ENCODE measurements at regions not wholly inside any gene's neighbourhood (a gene's known extent, or its start where the extent isn't known, plus 50 kb on each side); places are given as distances from the start of the nearest gene placed in this dataset.
"Not testable (repeated sequence)": the region's sequence is repeated elsewhere in the genome, so short reads cannot be mapped to it uniquely, and the experiment has no call there.

GRCh38 chr7:35968140-35968940, 167.5 kb downstream of the SEPTIN7 start:
- H3K4me1 ChIP-seq (ENCODE audit: insufficient read depth, insufficient read length): no peaks in the 10 kb centered on the region
- no peaks in the 10 kb centered on the region for H3K36me3 ChIP-seq (ENCODE audit: insufficient read depth, insufficient read length, low read length)
- H3K4me3 ChIP-seq (ENCODE audit: insufficient read length, low read depth): no peak overlapping the region
- no peaks in the 10 kb centered on the region for H3K27me3 ChIP-seq (ENCODE audit: insufficient read depth, insufficient read length)
- peaks cover 9% of the 10 kb centered on the region; the same call in 1 of the 2 replicates for H3K9me3 ChIP-seq (ENCODE audit: insufficient read depth, low read length)
- TF ChIP-seq ZNF274 (IDR thresholded peaks at IDR 0.05; ENCODE audit: low read depth, low read length) (no peak), YY1 (IDR thresholded peaks at IDR 0.05; ENCODE audit: insufficient read depth, insufficient read length) (no peak), SUZ12 (IDR thresholded peaks at IDR 0.05; ENCODE audit: extremely low read depth, insufficient read depth, insufficient read length) (no peak)
- DNase-seq (ENCODE audit: low read depth, low spot score): no peak
- H3K9ac ChIP-seq (ENCODE audit: insufficient read length, low read depth): no peak overlapping the region

- Histone ChIP-seq H3K9ac (ENCODE audit: insufficient read length, low read depth) (no peak overlapping the region), H3K4me3 (ENCODE audit: insufficient read length, low read depth) (no peak overlapping the region), H3K4me1 (ENCODE audit: insufficient read depth, insufficient read length) (no peaks in the 10 kb centered on the region), H3K27me3 (ENCODE audit: insufficient read depth, insufficient read length) (no peaks in the 10 kb centered on the region), H3K9me3 (ENCODE audit: insufficient read depth, low read length) (peaks cover 9% of the 10 kb centered on the region; the same call in 1 of the 2 replicates), H3K36me3 (ENCODE audit: insufficient read depth, insufficient read length, low read length) (no peaks in the 10 kb centered on the region)
- DNase-seq (ENCODE audit: low read depth, low spot score): no peak
- no peak for TF ChIP-seq SUZ12 (IDR thresholded peaks at IDR 0.05; ENCODE audit: extremely low read depth, insufficient read depth, insufficient read length)
- no peak for TF ChIP-seq YY1 (IDR thresholded peaks at IDR 0.05; ENCODE audit: insufficient read depth, insufficient read length)
- no peak for TF ChIP-seq ZNF274 (IDR thresholded peaks at IDR 0.05; ENCODE audit: low read depth, low read length)
These were observed 168.2 kb downstream of the SEPTIN7 start for GRCh38 chr7:35969066-35969465.

- Histone ChIP-seq H3K9ac (ENCODE audit: insufficient read length, low read depth) (no peak overlapping the region), H3K36me3 (ENCODE audit: insufficient read depth, insufficient read length, low read length) (no peaks in the 10 kb centered on the region), H3K27me3 (ENCODE audit: insufficient read depth, insufficient read length) (no peaks in the 10 kb centered on the region), H3K4me1 (ENCODE audit: insufficient read depth, insufficient read length) (no peaks in the 10 kb centered on the region), H3K9me3 (ENCODE audit: insufficient read depth, low read length) (peaks cover 9% of the 10 kb centered on the region; the same call in 1 of the 2 replicates), H3K4me3 (ENCODE audit: insufficient read length, low read depth) (no peak overlapping the region)
- DNase-seq (ENCODE audit: low read depth, low spot score): no peak
- TF ChIP-seq ZNF274 (IDR thresholded peaks at IDR 0.05; ENCODE audit: low read depth, low read length): no peak
- no peak for TF ChIP-seq SUZ12 (IDR thresholded peaks at IDR 0.05; ENCODE audit: extremely low read depth, insufficient read depth, insufficient read length)
These were observed 169.6 kb downstream of the SEPTIN7 start for GRCh38 chr7:35970458-35970857.

GRCh38 chr7:35971133-35971891, 170.5 kb downstream of the SEPTIN7 start:
- peaks cover 9% of the 10 kb centered on the region; the same call in 1 of the 2 replicates for H3K9me3 ChIP-seq (ENCODE audit: insufficient read depth, low read length)
- H3K9ac ChIP-seq (ENCODE audit: insufficient read length, low read depth): no peak overlapping the region
- DNase-seq (ENCODE audit: low read depth, low spot score): no peak
- TF ChIP-seq ZNF274 (IDR thresholded peaks at IDR 0.05; ENCODE audit: low read depth, low read length): no peak
- no peak for TF ChIP-seq SUZ12 (IDR thresholded peaks at IDR 0.05; ENCODE audit: extremely low read depth, insufficient read depth, insufficient read length)
- TF ChIP-seq YY1 (IDR thresholded peaks at IDR 0.05; ENCODE audit: insufficient read depth, insufficient read length): no peak
- H3K4me3 ChIP-seq (ENCODE audit: insufficient read length, low read depth): no peak overlapping the region
- H3K36me3 ChIP-seq (ENCODE audit: insufficient read depth, insufficient read length, low read length): no peaks in the 10 kb centered on the region
- H3K4me1 ChIP-seq (ENCODE audit: insufficient read depth, insufficient read length): no peaks in the 10 kb centered on the region
- no peaks in the 10 kb centered on the region for H3K27me3 ChIP-seq (ENCODE audit: insufficient read depth, insufficient read length)

GRCh38 chr7:35975851-35976454, 175.1 kb downstream of the SEPTIN7 start:
- peaks cover 6% of the 10 kb centered on the region; the same call in 1 of the 2 replicates for H3K9me3 ChIP-seq (ENCODE audit: insufficient read depth, low read length)
- TF ChIP-seq ZNF274 (IDR thresholded peaks at IDR 0.05; ENCODE audit: low read depth, low read length): no peak
- no peak for TF ChIP-seq SUZ12 (IDR thresholded peaks at IDR 0.05; ENCODE audit: extremely low read depth, insufficient read depth, insufficient read length)
- DNase-seq (ENCODE audit: low read depth, low spot score): peak; percentile 84
- H3K4me1 ChIP-seq (ENCODE audit: insufficient read depth, insufficient read length): no peaks in the 10 kb centered on the region
- no peaks in the 10 kb centered on the region for H3K36me3 ChIP-seq (ENCODE audit: insufficient read depth, insufficient read length, low read length)
- no peaks in the 10 kb centered on the region for H3K27me3 ChIP-seq (ENCODE audit: insufficient read depth, insufficient read length)
- no peak overlapping the region for H3K4me3 ChIP-seq (ENCODE audit: insufficient read length, low read depth)
- no peak overlapping the region for H3K9ac ChIP-seq (ENCODE audit: insufficient read length, low read depth)

- DNase-seq (ENCODE audit: low read depth, low spot score); H3K4me3 ChIP-seq (ENCODE audit: insufficient read length, low read depth); H3K36me3 ChIP-seq (ENCODE audit: insufficient read depth, insufficient read length, low read length); H3K9ac ChIP-seq (ENCODE audit: insufficient read length, low read depth); H3K9me3 ChIP-seq (ENCODE audit: insufficient read depth, low read length); H3K27me3 ChIP-seq (ENCODE audit: insufficient read depth, insufficient read length); H3K4me1 ChIP-seq (ENCODE audit: insufficient read depth, insufficient read length): not testable (repeated sequence)
These were observed 174.0 kb upstream of the EEPD1 start for GRCh38 chr7:35978816-35979640.
